HG03575 (cell line): ENCODE measurements at regions not wholly inside any gene's neighbourhood (a gene's known extent, or its start where the extent isn't known, plus 50 kb on each side); places are given as distances from the start of the nearest gene placed in this dataset.

Experiments
- ATAC-seq: cut with Tn5 transposase; IDR thresholded peaks from one replicate; pipeline ENCODE4 v1.9.1; 2021; ENCODE audit not compliant: unreplicated experiment, insufficient number of reproducible peaks, low FRiP score; ENCODE audit errors: extremely low read depth

DNA sequence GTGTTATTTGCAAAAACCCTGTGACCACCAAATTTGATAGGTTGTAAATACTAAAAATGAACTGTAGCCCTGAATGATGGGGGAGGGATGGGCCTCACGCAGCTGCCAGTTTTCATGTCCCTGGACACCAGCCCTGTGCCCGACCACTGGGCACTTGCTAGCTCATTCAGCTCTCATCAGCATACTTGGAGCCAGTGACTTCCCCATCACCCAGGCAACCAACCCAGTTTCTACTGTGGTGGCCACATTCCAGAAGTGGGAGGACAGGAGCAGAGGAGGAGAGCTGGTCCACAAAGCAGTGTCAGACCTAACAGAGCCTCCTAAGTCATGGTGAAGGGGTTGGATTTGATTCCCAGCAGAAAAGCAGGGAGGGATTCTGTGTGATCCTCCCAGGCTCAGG, 128.2 kb downstream of the CPEB2 start:
- no peak for ATAC-seq

DNA sequence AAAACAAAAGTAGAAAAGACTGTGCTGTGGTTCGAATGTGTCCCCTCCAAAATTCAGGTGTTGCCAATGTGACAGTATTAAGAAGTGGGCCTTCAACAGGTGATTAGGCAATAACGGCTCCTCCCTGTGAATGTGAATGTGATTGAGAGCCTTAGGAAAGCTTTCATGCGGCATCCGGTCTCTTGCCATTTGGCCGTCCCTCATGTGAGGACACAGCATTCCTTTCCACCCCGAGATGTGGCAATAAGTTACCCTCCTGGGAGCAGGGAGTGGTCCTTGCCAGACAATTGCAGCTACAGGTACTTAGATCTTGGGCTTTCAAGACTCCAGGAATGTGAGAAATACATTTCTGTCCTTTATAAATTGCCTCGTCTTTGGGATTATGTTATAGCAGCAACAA, 129.3 kb downstream of the CPEB2 start:
- ATAC-seq: no peak

DNA sequence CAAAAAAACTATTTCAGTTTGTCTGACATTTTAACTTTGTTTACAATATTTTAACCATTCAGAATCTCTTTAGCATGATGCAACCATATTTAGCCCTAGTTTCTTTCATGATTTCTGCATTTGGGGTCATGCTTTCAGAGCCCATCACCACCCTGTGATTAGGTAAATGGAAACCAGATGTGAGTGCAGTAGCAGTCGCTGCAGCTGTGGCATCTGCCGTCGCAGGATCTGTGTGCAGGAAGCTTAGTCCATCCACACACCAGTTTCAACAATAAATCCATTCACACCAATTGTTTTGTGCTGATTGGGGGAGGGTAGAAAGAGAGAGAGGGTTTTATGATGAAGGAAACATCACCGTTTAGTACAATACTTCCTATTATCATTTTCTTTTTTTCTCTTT, 130.5 kb downstream of the CPEB2 start:
- ATAC-seq: no peak

DNA sequence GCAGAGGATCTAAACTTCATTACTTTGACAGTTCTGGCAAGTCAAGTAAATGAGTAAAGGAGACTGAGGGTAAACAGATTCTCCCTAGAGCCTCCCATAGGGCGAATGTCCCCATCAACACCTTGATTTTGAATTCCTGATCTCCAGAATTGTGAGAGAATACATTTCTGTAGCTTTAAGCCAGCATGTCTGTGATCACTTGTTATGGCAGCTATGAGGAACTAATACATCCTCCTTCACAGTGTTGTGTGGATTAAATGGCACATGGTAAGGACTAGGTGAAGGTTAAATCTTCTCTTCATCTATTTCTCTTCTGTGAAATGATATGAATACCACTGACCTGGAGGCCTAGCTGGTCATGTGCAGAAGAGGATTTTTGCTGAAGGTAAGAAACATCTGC, 137.3 kb downstream of the CPEB2 start:
- ATAC-seq: no peak

DNA sequence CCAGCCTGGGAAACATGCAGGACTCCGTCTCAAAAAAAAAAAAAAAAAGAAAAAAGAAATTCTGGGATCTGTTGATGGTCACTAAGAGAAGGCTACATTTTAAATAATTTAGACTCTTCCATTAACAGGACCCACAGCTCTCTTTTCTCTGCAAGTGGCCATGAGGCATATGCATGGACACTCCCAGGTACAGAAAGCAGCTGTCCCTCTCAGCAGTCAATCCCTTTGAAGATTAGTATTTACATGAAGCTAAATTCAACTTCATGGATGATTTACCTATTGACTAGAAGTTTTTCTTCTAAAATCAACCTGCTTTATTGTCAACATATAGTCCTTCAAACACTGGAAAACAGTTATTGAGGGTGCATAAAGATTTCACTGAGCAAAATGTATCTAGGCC, 139.9 kb downstream of the CPEB2 start:
- no peak for ATAC-seq

DNA sequence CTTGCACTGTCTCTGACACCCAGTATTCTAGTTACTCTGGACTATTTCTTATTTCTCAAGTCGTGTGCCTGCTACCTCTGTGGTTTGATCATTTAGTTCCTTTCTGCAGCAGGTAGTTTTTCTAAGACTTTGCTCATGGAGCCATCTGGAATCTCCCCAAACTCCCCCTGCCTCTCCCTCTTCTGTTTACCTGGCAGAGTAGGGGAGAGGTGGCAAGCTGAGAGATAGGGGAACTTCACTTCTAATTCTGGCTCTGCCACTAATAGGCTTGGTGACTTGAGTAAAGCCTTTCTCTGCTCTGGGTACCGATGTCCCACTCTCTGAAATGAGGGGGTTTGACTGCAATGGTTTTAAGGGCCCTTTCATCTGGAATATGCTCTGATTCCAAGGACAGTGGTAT, 141.3 kb downstream of the CPEB2 start:
- ATAC-seq: no peak

DNA sequence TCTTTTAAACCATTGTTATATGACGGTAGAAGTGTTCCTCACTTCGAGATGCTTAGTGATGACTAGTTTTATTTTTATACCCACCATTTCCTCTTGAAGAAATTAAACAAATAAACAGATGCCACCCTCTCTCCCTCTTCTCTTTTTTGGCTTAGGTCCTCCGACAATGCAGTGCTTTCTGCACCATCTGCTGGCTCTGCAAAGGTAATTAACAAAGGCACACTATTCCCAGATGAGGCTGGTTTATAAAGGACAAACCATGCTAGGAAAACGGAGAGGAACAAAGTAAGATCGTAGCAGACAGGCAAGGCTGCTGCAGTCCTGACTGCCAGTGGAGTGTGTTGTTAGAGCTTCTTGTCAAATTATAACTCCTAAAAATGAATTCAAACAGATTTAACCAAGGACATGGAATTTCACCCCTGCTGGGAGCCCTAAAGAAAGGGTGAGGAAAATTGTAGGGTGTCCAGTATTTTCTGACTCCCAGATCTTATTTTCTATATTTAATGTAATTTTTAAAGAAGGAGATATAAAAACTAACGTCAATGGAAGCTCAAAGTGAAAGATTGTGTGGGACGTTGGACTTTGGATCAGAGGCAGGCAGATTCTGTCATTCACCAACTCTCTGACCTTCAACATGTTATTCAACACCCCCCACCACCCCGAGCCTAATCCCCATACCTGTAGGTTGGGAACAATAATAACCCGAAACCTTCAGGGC, 142.1 kb downstream of the CPEB2 start:
- ATAC-seq: no peak

DNA sequence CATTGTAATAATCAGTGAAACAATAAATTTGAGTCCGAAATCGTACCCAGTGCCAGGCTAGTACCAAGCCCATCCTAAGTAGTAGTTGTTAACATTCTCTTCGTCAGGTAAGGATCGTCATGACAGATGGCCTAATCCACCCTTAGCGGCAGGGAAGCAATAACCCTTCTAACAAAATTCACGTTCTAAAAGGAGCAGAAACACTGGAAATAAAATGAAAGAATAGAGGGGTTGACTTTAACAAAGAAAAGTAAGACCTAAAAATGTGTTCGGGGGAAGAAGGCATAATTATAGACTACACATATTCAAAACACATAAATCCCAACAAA, 142.7 kb downstream of the CPEB2 start:
- no peak for ATAC-seq

DNA sequence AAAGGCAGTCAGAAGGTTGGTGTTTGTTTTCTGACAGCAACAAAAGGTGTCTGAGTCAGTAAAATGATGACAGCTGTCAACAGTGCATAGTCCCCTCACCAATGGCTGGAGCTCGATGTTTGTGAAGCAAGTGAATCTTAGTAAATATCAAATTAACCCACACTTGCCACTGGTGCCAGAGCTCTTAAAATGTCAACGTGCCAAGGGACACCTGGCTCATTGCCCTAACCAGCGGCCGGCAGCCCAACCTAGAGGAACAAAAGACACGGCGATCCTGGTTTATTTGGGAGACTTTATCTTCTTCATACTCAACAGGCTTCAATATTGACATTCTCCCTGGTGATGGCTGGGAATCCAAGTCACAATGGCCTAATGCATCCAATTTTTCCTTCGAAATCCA, 143.4 kb downstream of the CPEB2 start:
- ATAC-seq: no peak

DNA sequence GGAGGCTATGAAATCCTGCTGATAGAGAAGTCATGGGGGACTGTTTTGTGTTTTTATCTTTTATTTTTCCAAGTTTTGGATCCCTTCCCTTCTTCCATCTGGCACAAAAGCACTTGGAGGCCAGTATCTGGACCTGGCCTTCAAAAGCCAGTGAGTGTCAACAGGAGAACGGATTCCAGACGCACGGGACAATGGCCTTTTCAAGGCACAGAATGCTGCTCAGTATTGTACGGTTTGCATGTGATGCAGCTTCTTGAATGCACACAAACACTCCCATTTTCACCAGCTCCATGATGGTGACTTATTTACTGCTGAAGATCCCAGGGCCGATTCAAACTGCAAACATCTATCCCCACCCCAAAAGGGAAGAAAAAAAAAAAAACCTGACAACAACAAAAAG, 145.4 kb downstream of the CPEB2 start:
- ATAC-seq: no peak

DNA sequence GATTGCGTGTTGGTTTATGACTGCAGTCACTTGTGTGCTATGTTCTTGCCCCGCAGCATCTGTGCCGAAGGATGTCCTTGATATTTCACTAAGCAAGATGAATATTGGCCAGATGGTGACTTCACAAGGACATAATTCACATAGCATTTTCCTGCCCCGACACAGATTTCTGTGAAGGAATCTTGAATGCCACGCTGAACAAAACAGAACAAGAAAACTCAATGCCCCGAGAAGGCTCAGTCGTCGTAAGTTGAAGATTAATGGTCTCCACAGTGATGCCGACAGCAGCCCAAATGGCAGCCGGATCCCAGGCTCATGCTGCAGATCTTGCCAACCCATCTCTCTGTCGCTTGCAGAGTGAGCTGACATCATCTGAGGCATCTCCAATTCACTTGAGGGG, 145.9 kb downstream of the CPEB2 start:
- ATAC-seq: no peak

DNA sequence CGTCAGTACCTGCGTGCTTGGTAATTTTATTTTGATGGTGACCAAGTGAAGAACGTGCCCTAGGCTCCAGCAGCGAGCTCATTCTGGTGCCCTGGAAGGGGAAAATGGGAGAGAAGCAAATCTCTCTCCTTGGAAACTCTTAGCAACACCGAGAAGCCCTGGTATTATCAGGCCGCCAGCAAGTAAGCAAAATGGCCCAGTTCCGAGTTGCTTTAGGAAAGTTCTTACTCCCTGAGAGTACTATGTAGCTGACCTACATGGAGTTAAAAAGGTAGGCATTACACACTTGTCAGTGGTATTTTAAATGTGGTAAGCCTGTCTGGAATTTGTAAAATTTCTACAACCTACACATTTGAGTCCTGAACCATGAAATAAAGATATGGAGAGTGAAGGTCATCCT, 146.4 kb downstream of the CPEB2 start:
- ATAC-seq: no peak

DNA sequence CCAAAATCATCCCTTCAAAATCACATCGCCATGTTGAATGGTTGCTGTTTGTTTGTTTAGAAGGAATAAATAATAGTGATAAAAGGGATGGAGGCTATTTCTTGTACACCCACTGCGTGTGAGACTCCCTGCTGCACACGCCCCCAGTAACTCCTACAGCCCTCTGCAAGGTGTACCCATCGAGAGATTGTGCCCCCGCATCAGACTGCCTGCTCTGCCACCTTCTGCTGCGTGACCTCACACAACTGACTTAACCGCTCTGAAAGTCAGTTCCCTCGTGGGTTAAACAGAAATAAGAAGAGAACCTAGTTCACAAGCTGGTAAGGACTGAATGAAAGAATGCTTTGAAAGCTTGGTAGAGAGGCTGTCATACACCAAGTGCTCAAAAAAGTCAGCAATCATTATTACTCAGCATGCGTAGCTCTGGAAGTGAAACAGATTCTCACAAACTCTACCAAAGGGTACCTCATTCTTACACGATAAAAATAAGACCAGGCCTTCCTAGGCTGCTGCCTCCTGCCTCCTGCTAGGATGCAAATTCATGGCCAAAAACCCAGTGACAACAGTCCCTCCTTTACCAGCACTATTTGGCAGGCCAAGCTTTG, 147.1 kb downstream of the CPEB2 start:
- ATAC-seq: peak; percentile 76

DNA sequence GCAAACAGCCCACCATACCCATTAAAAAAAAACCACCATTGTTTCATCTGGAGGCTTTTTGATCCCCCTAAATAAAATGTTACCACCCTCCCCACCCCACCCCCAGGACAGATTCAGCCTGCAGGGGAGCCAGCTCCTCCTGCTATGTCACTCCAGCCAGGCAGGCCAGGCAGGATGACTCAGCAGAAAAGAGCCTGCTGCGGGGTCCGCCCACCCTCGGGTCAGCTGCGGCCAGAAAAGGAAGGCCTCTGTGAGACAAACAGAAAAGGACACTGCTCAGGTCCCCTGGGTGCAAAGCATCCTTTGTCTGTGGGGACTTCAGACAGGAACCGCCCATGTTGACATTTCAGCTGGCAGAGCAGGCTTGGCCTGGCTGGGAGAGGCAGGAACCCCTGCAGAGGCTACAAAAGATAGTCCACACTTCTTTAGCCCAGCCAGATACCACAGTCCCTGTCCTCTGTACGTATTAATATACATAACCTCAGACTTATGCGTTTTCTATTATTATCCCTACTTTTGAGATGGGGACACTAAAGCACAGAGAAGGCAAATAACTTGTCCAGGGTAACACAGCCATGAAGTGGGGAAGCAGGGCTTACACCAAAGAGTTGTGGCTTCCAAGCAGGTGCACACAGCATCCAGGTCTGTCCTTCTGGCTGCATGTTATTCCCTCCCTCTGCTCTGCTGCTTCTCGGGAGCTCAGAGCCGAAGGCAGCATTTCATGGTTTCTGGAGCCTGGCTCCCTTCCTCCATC, 147.7 kb downstream of the CPEB2 start:
- peak; percentile 34 for ATAC-seq

DNA sequence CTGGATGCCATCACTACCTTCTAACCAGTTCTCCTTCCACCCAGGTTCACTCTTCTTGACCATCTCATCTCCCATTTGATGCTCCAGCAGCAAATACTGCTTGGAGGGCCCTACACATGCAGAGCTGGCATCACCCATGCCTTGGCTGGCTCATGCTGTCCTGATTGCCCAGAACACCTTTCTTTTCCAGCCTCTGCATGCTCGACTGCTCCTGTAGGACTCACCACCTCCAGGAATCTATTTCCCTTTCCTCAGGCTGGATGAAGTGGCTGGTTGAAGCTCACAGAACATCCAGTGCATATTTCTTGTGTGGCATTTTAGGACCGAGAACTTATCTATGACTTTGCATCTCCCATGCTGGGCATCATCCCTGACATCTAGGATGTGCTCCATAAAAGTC, 148.3 kb downstream of the CPEB2 start:
- ATAC-seq: no peak

DNA sequence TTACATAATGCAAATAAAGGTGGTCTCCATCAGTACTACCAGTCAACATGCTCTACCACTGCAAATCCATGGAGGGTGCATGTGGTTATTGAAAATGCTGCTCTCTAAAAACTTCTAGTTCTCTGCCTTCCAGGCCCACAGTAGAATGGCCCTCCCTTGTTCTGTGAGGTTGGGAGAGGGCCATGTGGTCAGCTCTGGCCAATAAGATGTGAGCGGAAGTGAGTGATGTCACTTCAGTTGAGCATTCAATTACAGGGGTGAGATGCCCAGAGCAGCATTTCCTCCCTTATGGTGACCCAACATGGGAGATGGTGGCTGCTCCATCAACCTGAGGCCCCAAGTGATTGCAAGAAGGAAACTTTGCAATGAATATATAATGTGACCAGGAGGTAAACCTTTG, 148.8 kb downstream of the CPEB2 start:
- ATAC-seq: no peak

DNA sequence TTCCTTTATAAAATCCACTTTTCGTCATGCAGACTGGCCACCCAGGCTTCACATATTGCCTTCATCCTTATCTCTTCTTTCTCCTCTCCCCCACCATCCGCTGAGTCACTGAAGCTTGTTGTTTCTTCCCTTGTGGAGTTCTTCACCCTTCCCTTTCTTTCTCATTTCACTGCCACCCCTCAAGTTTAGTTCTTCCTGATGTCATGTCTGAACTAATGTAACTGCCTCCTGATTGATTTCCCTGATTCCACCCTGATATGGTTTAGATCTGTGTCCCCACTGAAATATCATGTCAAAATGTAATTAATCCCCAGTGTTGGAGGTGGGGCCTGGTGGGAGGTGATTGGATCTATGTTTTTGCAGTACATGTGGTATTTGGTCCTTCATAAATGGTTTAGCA, 151.4 kb downstream of the CPEB2 start:
- no peak for ATAC-seq

DNA sequence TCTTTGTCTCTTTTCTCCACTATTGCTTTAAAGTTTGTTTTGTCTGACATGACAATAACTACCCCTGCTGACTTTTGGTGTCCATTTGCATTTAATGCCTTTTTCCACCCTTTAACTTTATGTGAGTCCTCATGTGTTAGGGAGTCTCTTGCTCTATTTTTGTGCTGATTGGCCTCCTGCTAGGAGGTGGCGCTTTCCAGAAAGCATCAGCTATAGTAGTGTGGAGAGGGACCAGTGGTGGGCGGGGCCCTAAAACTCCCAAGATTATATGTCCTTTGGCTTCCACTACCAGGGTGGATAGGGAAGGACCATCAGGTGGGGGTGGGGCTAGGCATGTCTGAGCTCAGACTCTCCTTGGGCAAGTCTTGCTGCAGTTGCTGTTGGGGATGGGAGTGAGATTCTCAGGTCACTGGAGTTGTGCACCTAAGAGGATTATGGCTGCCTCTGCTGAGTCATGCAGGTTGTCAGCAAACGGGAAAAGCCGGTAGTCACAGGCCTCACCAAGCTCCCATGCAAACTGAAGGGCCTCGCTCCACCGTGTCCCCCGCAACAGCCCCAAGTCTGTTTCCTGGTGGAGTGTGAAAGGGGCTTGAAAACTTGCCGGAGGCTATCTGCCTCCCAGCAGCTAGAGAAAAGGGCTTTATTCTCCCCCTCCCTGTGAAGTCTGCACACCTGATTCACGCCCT, 156.3 kb downstream of the CPEB2 start:
- no peak for ATAC-seq

DNA sequence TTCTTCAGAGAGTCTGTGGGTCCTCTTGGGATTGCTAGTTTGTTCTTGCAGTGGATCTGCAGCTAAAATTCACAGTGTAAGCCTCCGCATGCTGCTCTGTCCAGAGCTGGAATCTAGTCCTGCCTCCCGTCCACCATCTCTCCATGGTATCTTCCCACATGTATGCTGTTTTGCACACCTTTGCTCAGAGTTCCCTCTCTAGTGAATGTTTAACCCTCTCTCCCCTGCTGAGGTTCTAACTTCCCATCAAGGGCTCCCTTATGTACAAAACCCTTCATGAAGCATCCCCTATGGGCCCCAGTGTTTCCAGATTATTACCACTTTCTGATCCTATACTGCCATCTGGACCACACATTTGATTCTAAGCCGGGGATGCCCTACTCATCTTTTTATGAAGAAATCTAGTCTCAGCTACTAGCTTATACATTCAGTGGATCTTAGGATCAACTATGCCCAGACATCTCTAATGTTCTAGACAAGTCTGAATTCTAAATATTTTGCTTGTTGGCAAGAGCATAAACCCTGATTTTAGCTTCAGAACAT, 157.3 kb downstream of the CPEB2 start:
- no peak for ATAC-seq

DNA sequence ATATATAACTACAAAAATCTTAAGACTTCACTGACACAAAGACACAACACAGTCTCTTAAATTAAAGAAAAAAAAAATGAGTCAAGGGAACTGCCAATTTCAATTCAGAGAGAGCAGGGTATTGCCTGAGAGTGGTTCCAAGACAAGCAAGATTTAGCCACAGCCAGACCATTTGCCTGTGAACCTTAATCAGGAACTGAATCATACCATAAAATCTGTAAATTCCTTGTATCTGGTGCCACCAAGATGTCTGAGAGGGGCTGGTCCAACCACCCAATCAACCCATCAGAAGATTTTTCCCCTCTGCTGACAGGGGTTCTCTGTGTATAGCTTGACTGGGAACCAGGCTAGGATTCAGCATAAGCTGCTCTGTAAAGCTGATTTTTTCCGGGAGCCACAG, 159.2 kb downstream of the CPEB2 start:
- ATAC-seq: no peak
